ENCODE measurements at regions not wholly inside any gene's neighbourhood (a gene's known extent, or its start where the extent isn't known, plus 50 kb on each side); places are given as distances from the start of the nearest gene placed in this dataset.

DNA sequence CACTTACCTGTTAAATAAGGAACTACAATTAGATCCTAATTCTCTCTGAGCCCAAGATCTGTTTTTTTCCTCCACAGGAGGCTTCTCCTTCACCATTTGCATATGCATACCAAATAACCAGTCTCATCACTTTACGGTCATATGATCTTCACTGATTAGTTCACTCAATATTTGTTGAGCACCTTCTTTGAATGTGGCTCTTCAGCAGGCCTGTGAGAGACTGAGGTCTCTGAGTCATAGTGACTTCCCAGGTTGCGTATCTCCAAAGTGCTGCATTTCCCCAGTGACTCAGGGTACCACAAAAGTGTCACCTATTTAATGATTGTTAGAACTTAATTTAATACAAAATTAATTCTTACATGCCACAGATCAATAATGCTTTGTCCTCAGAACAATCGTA is 108.8 kb upstream of the TRIB2 start:
- TF ChIP-seq GATA2 (IDR thresholded peaks at IDR 0.05; ENCODE audit: low read depth, low read length): no peak
- TF ChIP-seq GATA3 (IDR thresholded peaks at IDR 0.05; ENCODE audit: low read depth, low read length): no peak

Data from SH-SY5Y (cell line).